ENCODE measurements at regions not wholly inside any gene's neighbourhood (a gene's known extent, or its start where the extent isn't known, plus 50 kb on each side); places are given as distances from the start of the nearest gene placed in this dataset.

GRCh38 chr2:128748336-128748735 is 429.7 kb upstream of the HS6ST1 start:
- TF ChIP-seq POLR2A (IDR thresholded peaks at IDR 0.05) (no peak), CTCF (IDR thresholded peaks at IDR 0.05) (no peak)

All from lower leg skin (tissue), 3 donors.